Endodermal cell (in vitro differentiated cells): ENCODE measurements at regions not wholly inside any gene's neighbourhood (a gene's known extent, or its start where the extent isn't known, plus 50 kb on each side); places are given as distances from the start of the nearest gene placed in this dataset.

Source experiments
- DNase-seq: peaks from one replicate; pipeline ENCODE4 v3.0.0-alpha.2; 2017
- H3K27ac ChIP-seq: 2 replicates; pipeline ENCODE4 v1.5.1; 2013; ENCODE audit warnings: mild to moderate bottlenecking, low read depth, low read length, moderate library complexity
- H3K27me3 ChIP-seq: 2 replicates; pipeline ENCODE4 v1.6.1; 2013; ENCODE audit warnings: mild to moderate bottlenecking, low read length, moderate library complexity; ENCODE audit not compliant: insufficient read depth, control insufficient read depth, poor library complexity, severe bottlenecking
- H3K36me3 ChIP-seq: 2 replicates; pipeline ENCODE4 v1.7.0; 2013; ENCODE audit warnings: mild to moderate bottlenecking, low read length, moderate library complexity; ENCODE audit not compliant: control insufficient read depth, insufficient read depth
- H3K4me1 ChIP-seq: one replicate; pipeline ENCODE4 v1.7.0; 2013; ENCODE audit warnings: low read length; ENCODE audit not compliant: control insufficient read depth, insufficient read depth
- H3K4me3 ChIP-seq: 2 replicates; pipeline ENCODE4 v1.5.1; 2013; ENCODE audit warnings: mild to moderate bottlenecking, low read length, moderate library complexity
- H3K9ac ChIP-seq: 2 replicates; pipeline ENCODE4 v1.6.1; 2013; ENCODE audit warnings: mild to moderate bottlenecking, low read length, moderate library complexity; ENCODE audit not compliant: poor library complexity, severe bottlenecking; ENCODE audit errors: extremely low read depth
- H3K9me3 ChIP-seq: 2 replicates; pipeline ENCODE4 v1.6.1; 2013; ENCODE audit warnings: mild to moderate bottlenecking, low read length, moderate library complexity; ENCODE audit not compliant: control insufficient read depth
- H3K27ac Mint-ChIP-seq: 2 replicates; pipeline ENCODE4 v1.8.0; 2020; ENCODE audit warnings: mixed read lengths
- H3K27me3 Mint-ChIP-seq: 2 replicates; pipeline ENCODE4 v1.8.0; 2021; ENCODE audit warnings: mild to moderate bottlenecking, mixed read lengths; ENCODE audit not compliant: insufficient read depth
- H3K36me3 Mint-ChIP-seq: 2 replicates; pipeline ENCODE4 v1.8.0; 2020; ENCODE audit warnings: low read depth, mixed read lengths
- H3K4me1 Mint-ChIP-seq: 2 replicates; pipeline ENCODE4 v1.8.0; 2020; ENCODE audit warnings: mixed read lengths
- H3K4me3 Mint-ChIP-seq: 2 replicates; pipeline ENCODE4 v1.8.0; 2020; ENCODE audit warnings: mild to moderate bottlenecking, moderate library complexity, mixed read lengths
- H3K9me3 Mint-ChIP-seq: 2 replicates; pipeline ENCODE4 v1.8.0; 2020; ENCODE audit warnings: mild to moderate bottlenecking, mixed read lengths
- WGBS, 2 experiments: methylation state at CpG; one replicate each; pipeline versions ENCODE4 v1.1.5 to v1.1.7; 2013; ENCODE audit warnings: missing lambda C conversion rate in 2 of 2, mixed read lengths in 1 of 2; ENCODE audit not compliant: insufficient coverage in 1 of 2, insufficient read length in 1 of 2; 5-methylcytosine and 5-hydroxymethylcytosine counted together
- TF ChIP-seq, protein P1 (sequence below): fragments of 200-600 bp; sonication (generic); conservative IDR thresholded peaks from 2 replicates; pipeline ENCODE4 v1.5.0; 2021; ENCODE audit warnings: antibody characterized with exemption, mild to moderate bottlenecking

DNA sequence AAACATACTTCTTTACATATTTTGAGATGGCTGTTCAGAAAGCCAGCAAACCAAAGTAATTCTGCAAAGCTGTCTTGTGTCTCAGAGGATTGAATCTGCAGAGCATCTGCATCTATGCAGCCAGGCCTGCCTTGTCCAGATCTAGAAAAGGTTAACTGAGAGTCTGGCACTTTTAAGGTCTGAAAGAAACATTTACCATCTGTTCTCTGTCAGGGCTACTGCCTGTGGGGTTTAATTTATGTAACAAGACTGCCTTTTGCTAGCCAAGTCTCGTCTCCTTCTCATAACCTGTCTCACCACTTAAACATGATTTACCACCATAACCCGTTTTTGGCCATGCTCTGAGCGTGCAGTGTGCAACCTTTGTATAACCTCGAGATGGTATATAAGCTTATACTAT, 194.2 kb downstream of the SYT10 start:
- Histone ChIP-seq H3K9me3 (no peaks in the 10 kb centered on the region), H3K4me1 (no peaks in the 10 kb centered on the region), H3K27ac (no peak overlapping the region), H3K36me3 (no peaks in the 10 kb centered on the region), H3K9ac (no peak overlapping the region), H3K4me3 (no peak overlapping the region), H3K27me3 (no peaks in the 10 kb centered on the region)
- H3K27me3 Mint-ChIP-seq: no peaks in the 10 kb centered on the region
- H3K27ac Mint-ChIP-seq: no peak overlapping the region
- H3K4me3 Mint-ChIP-seq: no peak overlapping the region
- 97 to 100% methylated on average over 1 to 4 of the region's 4 CpGs for WGBS, 2 experiments
- peaks cover 4% of the 10 kb centered on the region for H3K36me3 Mint-ChIP-seq
- H3K4me1 Mint-ChIP-seq: peaks cover 11% of the 10 kb centered on the region
- TF ChIP-seq, protein P1, sequence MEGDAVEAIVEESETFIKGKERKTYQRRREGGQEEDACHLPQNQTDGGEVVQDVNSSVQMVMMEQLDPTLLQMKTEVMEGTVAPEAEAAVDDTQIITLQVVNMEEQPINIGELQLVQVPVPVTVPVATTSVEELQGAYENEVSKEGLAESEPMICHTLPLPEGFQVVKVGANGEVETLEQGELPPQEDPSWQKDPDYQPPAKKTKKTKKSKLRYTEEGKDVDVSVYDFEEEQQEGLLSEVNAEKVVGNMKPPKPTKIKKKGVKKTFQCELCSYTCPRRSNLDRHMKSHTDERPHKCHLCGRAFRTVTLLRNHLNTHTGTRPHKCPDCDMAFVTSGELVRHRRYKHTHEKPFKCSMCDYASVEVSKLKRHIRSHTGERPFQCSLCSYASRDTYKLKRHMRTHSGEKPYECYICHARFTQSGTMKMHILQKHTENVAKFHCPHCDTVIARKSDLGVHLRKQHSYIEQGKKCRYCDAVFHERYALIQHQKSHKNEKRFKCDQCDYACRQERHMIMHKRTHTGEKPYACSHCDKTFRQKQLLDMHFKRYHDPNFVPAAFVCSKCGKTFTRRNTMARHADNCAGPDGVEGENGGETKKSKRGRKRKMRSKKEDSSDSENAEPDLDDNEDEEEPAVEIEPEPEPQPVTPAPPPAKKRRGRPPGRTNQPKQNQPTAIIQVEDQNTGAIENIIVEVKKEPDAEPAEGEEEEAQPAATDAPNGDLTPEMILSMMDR: no peak
- no peak for DNase-seq
- peaks cover 31% of the 10 kb centered on the region for H3K9me3 Mint-ChIP-seq

DNA sequence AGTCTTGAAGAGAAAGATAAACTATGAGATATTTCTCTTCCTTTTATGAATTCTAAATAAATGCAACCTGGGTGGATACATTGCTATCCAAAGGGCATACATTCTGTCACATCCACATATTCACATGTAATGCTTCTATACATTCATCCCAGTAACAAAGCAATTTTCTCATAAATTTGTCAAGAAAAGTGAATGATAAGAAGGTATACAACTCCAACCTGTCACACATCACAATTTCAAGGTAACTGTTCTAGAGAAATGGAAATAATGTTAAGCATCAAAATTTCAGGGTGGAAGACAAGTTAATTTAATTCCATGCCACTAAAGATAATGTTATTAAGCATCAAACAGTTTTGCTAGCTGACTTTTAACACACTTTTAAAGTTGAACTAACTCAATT, 212.9 kb downstream of the SYT10 start:
- no peak overlapping the region for H3K9ac ChIP-seq
- TF ChIP-seq, protein P1: no peak
- H3K4me1 ChIP-seq: no peaks in the 10 kb centered on the region
- H3K4me1 Mint-ChIP-seq: no peaks in the 10 kb centered on the region
- H3K27ac Mint-ChIP-seq: no peak overlapping the region
- H3K27ac ChIP-seq: no peak overlapping the region
- no peak overlapping the region for H3K4me3 Mint-ChIP-seq
- no peaks in the 10 kb centered on the region for H3K27me3 Mint-ChIP-seq
- no peak for DNase-seq
- no peaks in the 10 kb centered on the region for H3K27me3 ChIP-seq
- H3K9me3 Mint-ChIP-seq: peaks cover 42% of the 10 kb centered on the region
- no peak overlapping the region for H3K4me3 ChIP-seq
- H3K9me3 ChIP-seq: peaks cover 10% of the 10 kb centered on the region
- H3K36me3 Mint-ChIP-seq: peaks cover 2% of the 10 kb centered on the region
- H3K36me3 ChIP-seq: no peaks in the 10 kb centered on the region

DNA sequence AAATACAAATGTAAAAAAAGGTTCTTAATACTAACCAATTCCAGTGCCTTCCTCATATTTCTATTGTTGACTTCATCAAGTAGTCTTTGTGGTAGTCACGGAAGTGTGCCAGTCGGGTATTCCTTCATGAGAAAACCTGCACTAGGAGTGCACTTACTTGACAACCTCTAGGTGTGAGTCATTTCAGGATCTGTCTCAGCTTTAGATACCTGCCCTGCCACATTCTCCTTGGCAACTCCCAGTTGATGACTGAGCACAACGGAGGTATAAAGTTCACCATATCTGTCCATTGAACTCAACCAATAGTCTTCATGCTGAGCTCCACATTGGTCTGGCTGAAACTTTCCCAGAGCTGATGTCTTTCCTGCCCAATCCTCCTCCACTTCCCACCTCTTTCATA, 215.7 kb downstream of the SYT10 start:
- Mint-ChIP-seq H3K4me1 (no peaks in the 10 kb centered on the region), H3K9me3 (peaks cover 29% of the 10 kb centered on the region), H3K4me3 (no peak overlapping the region), H3K27me3 (no peaks in the 10 kb centered on the region), H3K36me3 (no peaks in the 10 kb centered on the region), H3K27ac (no peak overlapping the region)
- H3K9ac ChIP-seq: no peak overlapping the region
- TF ChIP-seq, protein P1: no peak
- H3K36me3 ChIP-seq: no peaks in the 10 kb centered on the region
- 79 to 84% methylated on average over 3 of the region's 3 CpGs for WGBS, 2 experiments
- peaks cover 10% of the 10 kb centered on the region for H3K9me3 ChIP-seq
- H3K27me3 ChIP-seq: no peaks in the 10 kb centered on the region
- H3K27ac ChIP-seq: no peak overlapping the region
- H3K4me3 ChIP-seq: no peak overlapping the region
- DNase-seq: no peak
- no peaks in the 10 kb centered on the region for H3K4me1 ChIP-seq
